ENCODE measurements at regions not wholly inside any gene's neighbourhood (a gene's known extent, or its start where the extent isn't known, plus 50 kb on each side); places are given as distances from the start of the nearest gene placed in this dataset.

DNA sequence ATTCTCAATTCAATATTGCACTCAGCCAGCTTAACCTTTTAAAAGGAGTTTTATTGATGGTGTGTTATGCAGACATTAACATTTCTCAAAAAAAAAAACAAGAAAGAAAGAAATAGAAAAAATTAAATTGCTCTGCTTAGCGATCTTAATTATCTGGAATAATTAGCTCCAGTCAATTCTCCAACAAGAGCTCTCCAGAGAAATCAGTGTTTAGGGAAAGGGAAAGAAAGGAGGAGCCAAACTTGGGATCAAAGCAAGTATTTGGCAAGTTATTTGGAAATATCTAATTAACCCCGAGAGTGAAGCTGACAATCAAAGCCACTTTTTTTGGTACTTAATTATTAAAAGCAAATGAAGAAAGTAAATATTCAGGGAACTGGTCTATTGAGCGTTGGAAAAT lies 60.7 kb upstream of the CAMK1G start:
- WGBS, 2 donors, result 42 to 59% methylated on average over 3 of the region's 3 CpGs
- no peaks in the 10 kb centered on the region for H3K27me3 ChIP-seq (ENCODE audit: control insufficient read depth in 1 of 2, insufficient read depth in 2 of 2, low read length in 2 of 2)
- no peak overlapping the region for H3K4me3 ChIP-seq (ENCODE audit: low read depth in 1 of 2, low read length in 2 of 2)
- no peaks in the 10 kb centered on the region for H3K4me1 ChIP-seq (ENCODE audit: control insufficient read depth in 2 of 2, insufficient read depth in 2 of 2, low read length in 1 of 2)
- no peak overlapping the region for H3K27ac ChIP-seq (ENCODE audit: low read depth in 2 of 2, low read length in 1 of 2)
- no peaks in the 10 kb centered on the region for H3K36me3 ChIP-seq (ENCODE audit: control insufficient read depth in 2 of 2, insufficient read depth in 2 of 2, low read length in 1 of 2)
- no peaks in the 10 kb centered on the region for H3K9me3 ChIP-seq (ENCODE audit: control insufficient read depth in 2 of 2, insufficient read depth in 1 of 2, low read depth in 1 of 2, low read length in 1 of 2)

DNA sequence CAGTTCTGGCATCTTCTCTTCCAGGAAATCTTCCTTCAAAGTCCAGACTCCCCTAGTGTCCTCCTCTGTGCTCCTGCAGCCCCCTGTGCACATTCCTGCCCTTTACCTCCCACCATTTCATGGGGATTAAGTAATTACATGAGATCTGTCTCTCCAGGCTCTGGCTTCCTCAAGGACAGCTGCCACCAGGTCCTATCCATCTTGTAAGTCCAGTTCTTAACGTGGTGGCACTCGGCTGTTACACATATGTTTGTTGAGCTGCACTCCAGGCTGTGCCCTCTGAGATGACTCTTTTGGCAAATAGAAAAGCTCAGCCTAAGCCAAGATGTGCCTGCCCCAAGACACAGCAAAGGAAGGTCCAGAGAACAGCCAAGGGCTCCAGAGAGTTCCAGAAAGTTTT lies 57.4 kb upstream of the CAMK1G start:
- Histone ChIP-seq H3K27ac (ENCODE audit: low read depth in 2 of 2, low read length in 1 of 2) (no peak overlapping the region), H3K4me1 (ENCODE audit: control insufficient read depth in 2 of 2, insufficient read depth in 2 of 2, low read length in 1 of 2) (no peaks in the 10 kb centered on the region)
- 50 to 53% methylated on average over 2 of the region's 2 CpGs for WGBS, 2 donors

DNA sequence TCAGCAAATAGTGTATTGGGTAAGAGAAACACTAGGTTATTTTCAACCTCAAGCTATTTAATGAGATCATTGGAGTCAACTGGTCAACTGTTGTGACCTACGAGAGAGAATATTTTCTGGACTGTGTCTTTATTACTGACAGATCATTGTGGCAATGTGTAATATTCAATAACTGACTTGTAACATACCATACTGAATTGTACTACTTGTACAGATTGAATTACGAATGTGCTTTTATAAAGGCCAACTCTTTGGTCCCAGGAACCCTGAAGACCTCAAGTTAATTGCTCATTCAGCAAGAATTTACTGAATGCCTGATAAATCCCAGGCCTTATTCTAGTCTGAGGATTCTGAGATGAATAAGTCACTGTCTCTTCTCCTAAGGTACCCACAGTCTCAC lies 56.1 kb upstream of the CAMK1G start:
- no peak overlapping the region for H3K4me3 ChIP-seq (ENCODE audit: low read depth in 1 of 2, low read length in 2 of 2)
- H3K4me1 ChIP-seq (ENCODE audit: control insufficient read depth in 2 of 2, insufficient read depth in 2 of 2, low read length in 1 of 2), result no peaks in the 10 kb centered on the region
- H3K27me3 ChIP-seq (ENCODE audit: control insufficient read depth in 1 of 2, insufficient read depth in 2 of 2, low read length in 2 of 2), result no peaks in the 10 kb centered on the region
- no peaks in the 10 kb centered on the region for H3K36me3 ChIP-seq (ENCODE audit: control insufficient read depth in 2 of 2, insufficient read depth in 2 of 2, low read length in 1 of 2)
- 80 to 87% methylated on average over 2 of the region's 2 CpGs for WGBS, 2 donors
- H3K27ac ChIP-seq (ENCODE audit: low read depth in 2 of 2, low read length in 1 of 2), result no peak overlapping the region
- no peaks in the 10 kb centered on the region for H3K9me3 ChIP-seq (ENCODE audit: control insufficient read depth in 2 of 2, insufficient read depth in 1 of 2, low read depth in 1 of 2, low read length in 1 of 2)

More for the DNA sequence above, 57.4 kb upstream of the CAMK1G start:
- Histone ChIP-seq H3K27me3 (ENCODE audit: control insufficient read depth in 1 of 2, insufficient read depth in 2 of 2, low read length in 2 of 2) (no peaks in the 10 kb centered on the region), H3K9me3 (ENCODE audit: control insufficient read depth in 2 of 2, insufficient read depth in 1 of 2, low read depth in 1 of 2, low read length in 1 of 2) (no peaks in the 10 kb centered on the region), H3K36me3 (ENCODE audit: control insufficient read depth in 2 of 2, insufficient read depth in 2 of 2, low read length in 1 of 2) (no peaks in the 10 kb centered on the region), H3K4me3 (ENCODE audit: low read depth in 1 of 2, low read length in 2 of 2) (no peak overlapping the region)

DNA sequence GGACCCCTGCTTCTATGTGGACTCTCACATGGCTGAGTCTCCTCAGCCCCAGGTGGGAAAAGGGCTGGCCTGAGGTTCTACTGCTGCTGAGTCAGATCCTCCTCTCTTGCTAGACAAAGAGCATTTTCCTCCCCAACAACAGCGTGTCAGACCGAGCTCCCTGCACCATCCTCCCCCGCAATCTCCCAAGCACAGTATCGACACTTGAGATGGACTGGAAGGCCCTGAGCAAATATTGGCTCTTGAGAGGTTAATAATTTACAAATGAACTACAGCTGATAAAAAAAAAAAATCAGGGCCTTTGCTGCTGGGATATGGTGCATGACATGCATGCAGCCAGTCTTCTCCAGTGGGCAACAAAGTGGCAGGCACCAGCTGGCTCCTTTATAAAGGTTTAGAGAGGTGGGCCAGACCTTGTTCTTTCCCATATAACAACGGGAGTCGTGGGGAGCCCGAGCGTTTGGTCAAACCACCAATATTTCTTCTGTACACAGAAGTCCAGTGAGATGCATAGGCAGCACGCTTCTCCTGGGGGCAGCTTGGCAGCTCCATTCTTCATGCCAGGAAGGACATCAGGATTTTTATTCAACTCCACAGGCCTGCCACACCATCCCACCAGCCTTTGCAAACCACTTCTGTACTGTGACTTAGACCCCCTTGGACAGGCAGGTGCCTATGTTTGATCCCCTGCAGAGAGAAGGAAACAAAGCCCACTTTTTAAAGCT lies 55.4 kb upstream of the CAMK1G start:
- 51 to 84% methylated on average over 9 of the region's 9 CpGs for WGBS, 2 donors

DNA sequence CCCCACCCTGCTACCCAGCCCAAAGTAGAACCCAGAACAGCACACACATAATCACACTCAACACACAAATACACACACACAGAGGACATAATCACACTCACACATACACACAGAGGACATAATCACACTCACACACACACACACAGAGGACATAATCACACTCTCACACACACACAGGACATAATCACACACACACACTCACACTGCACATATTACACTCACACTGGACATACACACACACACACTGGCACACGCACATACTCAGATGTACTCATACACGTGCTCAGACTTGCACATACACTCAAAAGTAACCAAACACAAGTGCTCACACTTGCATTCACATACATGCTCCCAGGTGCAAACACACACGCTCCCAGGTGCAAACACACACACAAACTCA lies 54.3 kb upstream of the CAMK1G start:
- WGBS, 2 donors, result 56 to 83% methylated on average over 3 of the region's 3 CpGs
- Histone ChIP-seq H3K27me3 (ENCODE audit: control insufficient read depth in 1 of 2, insufficient read depth in 2 of 2, low read length in 2 of 2) (no peaks in the 10 kb centered on the region), H3K9me3 (ENCODE audit: control insufficient read depth in 2 of 2, insufficient read depth in 1 of 2, low read depth in 1 of 2, low read length in 1 of 2) (no peaks in the 10 kb centered on the region), H3K4me3 (ENCODE audit: low read depth in 1 of 2, low read length in 2 of 2) (no peak overlapping the region), H3K4me1 (ENCODE audit: control insufficient read depth in 2 of 2, insufficient read depth in 2 of 2, low read length in 1 of 2) (no peaks in the 10 kb centered on the region), H3K36me3 (ENCODE audit: control insufficient read depth in 2 of 2, insufficient read depth in 2 of 2, low read length in 1 of 2) (no peaks in the 10 kb centered on the region), H3K27ac (ENCODE audit: low read depth in 2 of 2, low read length in 1 of 2) (no peak overlapping the region)

More for the DNA sequence above, 55.4 kb upstream of the CAMK1G start:
- H3K27me3 ChIP-seq (ENCODE audit: control insufficient read depth in 1 of 2, insufficient read depth in 2 of 2, low read length in 2 of 2), result no peaks in the 10 kb centered on the region
- H3K36me3 ChIP-seq (ENCODE audit: control insufficient read depth in 2 of 2, insufficient read depth in 2 of 2, low read length in 1 of 2), result no peaks in the 10 kb centered on the region
- no peak overlapping the region for H3K4me3 ChIP-seq (ENCODE audit: low read depth in 1 of 2, low read length in 2 of 2)
- no peaks in the 10 kb centered on the region for H3K9me3 ChIP-seq (ENCODE audit: control insufficient read depth in 2 of 2, insufficient read depth in 1 of 2, low read depth in 1 of 2, low read length in 1 of 2)
- H3K27ac ChIP-seq (ENCODE audit: low read depth in 2 of 2, low read length in 1 of 2), result no peak overlapping the region
- H3K4me1 ChIP-seq (ENCODE audit: control insufficient read depth in 2 of 2, insufficient read depth in 2 of 2, low read length in 1 of 2), result no peaks in the 10 kb centered on the region

DNA sequence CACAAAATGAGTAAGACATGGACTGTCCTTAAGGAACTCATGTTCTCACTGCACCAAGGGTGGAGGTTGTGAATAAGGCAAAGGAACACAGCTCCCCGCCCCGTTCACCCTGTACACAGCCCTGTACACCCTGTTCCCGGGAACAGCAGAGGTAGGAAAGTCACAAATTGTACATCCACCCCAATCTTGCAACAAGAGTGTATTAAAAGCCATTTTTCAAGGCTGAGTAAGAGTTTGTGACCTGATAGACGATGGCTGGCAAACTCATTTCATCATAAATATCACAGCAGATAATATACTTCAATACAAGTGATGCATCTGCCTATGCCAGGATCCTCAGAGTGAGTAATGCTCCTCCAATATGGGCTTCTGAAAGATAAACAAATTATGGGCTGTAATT lies 52.5 kb upstream of the CAMK1G start:
- WGBS, 2 donors, result 71 to 76% methylated on average over 4 of the region's 4 CpGs

DNA sequence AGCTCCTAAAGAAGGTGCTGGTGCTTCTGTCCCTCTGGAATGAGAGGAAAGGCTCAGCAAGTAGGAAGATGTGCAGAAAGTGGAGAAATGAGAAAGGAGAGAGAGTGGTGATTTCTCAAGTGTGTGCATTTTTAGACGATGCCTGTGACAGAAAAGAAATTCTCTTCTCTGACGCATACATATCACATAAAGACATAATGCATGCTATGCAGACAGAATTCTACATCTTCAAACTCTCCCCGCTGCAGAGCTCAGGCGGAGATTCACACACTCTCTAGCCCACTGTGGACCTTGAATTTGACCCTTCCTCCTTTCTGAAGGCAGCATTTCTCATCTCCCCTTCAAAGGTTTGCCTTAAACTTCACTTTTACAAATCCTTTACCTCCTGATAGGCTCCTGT lies 52.0 kb upstream of the CAMK1G start:
- 86 to 90% methylated on average over 4 of the region's 4 CpGs for WGBS, 2 donors
- H3K27ac ChIP-seq (ENCODE audit: low read depth in 2 of 2, low read length in 1 of 2), result no peak overlapping the region
- H3K4me1 ChIP-seq (ENCODE audit: control insufficient read depth in 2 of 2, insufficient read depth in 2 of 2, low read length in 1 of 2), result no peaks in the 10 kb centered on the region
- H3K27me3 ChIP-seq (ENCODE audit: control insufficient read depth in 1 of 2, insufficient read depth in 2 of 2, low read length in 2 of 2), result no peaks in the 10 kb centered on the region
- H3K4me3 ChIP-seq (ENCODE audit: low read depth in 1 of 2, low read length in 2 of 2), result no peak overlapping the region
- H3K36me3 ChIP-seq (ENCODE audit: control insufficient read depth in 2 of 2, insufficient read depth in 2 of 2, low read length in 1 of 2), result no peaks in the 10 kb centered on the region
- H3K9me3 ChIP-seq (ENCODE audit: control insufficient read depth in 2 of 2, insufficient read depth in 1 of 2, low read depth in 1 of 2, low read length in 1 of 2), result no peaks in the 10 kb centered on the region

More for the DNA sequence above, 52.5 kb upstream of the CAMK1G start:
- Histone ChIP-seq H3K27ac (ENCODE audit: low read depth in 2 of 2, low read length in 1 of 2) (no peak overlapping the region), H3K27me3 (ENCODE audit: control insufficient read depth in 1 of 2, insufficient read depth in 2 of 2, low read length in 2 of 2) (no peaks in the 10 kb centered on the region), H3K4me3 (ENCODE audit: low read depth in 1 of 2, low read length in 2 of 2) (no peak overlapping the region), H3K36me3 (ENCODE audit: control insufficient read depth in 2 of 2, insufficient read depth in 2 of 2, low read length in 1 of 2) (no peaks in the 10 kb centered on the region), H3K4me1 (ENCODE audit: control insufficient read depth in 2 of 2, insufficient read depth in 2 of 2, low read length in 1 of 2) (no peaks in the 10 kb centered on the region), H3K9me3 (ENCODE audit: control insufficient read depth in 2 of 2, insufficient read depth in 1 of 2, low read depth in 1 of 2, low read length in 1 of 2) (no peaks in the 10 kb centered on the region)

Data from esophagus (tissue), 2 donors.